ENCODE measurements at regions not wholly inside any gene's neighbourhood (a gene's known extent, or its start where the extent isn't known, plus 50 kb on each side); places are given as distances from the start of the nearest gene placed in this dataset.

DNA sequence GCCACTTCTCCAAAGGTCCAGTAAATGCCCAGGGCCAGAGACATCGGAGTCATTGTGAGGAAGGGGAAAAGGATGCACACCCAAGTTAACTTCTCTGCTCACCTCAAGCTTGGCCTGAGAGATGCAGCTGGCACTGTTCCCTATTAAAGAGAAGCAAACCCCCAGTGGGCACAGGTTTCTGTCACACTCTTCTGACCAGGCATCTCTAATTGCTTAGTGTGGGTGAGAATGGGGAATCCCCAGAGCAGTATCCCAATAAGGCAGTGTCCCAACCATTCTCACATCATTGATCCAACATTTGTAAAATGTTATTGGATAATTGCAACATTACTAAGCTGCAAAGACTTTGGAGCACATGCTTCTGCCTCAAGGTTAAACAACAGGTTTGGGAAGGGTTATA lies 232.3 kb downstream of the ADGRG6 start (continued):
- TF ChIP-seq CBFB (IDR thresholded peaks at IDR 0.05; ENCODE audit: low read depth) (no peak), RAD21 (IDR thresholded peaks at IDR 0.05; ENCODE audit: insufficient read depth, low read depth, low read length) (no peak), MTA2 (IDR thresholded peaks at IDR 0.05; ENCODE audit: low read depth) (no peak), RB1 (IDR thresholded peaks at IDR 0.05; ENCODE audit: borderline replicate concordance) (no peak), KLF5 (IDR thresholded peaks at IDR 0.05; ENCODE audit: partially characterized antibody) (no peak)
- TF ChIP-seq, protein P1, sequence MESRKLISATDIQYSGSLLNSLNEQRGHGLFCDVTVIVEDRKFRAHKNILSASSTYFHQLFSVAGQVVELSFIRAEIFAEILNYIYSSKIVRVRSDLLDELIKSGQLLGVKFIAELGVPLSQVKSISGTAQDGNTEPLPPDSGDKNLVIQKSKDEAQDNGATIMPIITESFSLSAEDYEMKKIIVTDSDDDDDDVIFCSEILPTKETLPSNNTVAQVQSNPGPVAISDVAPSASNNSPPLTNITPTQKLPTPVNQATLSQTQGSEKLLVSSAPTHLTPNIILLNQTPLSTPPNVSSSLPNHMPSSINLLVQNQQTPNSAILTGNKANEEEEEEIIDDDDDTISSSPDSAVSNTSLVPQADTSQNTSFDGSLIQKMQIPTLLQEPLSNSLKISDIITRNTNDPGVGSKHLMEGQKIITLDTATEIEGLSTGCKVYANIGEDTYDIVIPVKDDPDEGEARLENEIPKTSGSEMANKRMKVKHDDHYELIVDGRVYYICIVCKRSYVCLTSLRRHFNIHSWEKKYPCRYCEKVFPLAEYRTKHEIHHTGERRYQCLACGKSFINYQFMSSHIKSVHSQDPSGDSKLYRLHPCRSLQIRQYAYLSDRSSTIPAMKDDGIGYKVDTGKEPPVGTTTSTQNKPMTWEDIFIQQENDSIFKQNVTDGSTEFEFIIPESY (IDR thresholded peaks at IDR 0.05) = no peak

DNA sequence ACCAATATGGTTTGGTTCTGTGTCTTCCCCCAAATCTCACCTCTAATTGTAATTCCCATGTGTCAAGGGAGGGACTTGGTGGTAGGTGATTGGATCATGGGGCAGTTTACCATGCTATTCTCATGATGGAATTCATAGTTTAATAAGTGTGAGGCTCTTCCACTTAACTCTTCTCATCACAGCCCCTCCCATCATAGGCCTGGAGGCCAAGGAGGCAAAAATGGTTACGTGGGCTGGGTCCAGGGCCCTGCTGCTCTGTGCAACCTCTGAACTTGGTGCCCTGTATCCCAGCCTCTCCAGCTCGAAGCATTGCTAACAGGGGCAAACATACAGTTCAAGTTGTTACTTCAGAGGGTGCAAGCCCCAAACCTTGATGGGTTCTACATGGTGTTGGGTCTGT lies 232.7 kb downstream of the ADGRG6 start:
- no TSS peak for BruUV-seq (replicated peaks)
- no peaks in the 10 kb centered on the region for H3K4me1 ChIP-seq (ENCODE audit: control insufficient read depth, insufficient read depth, low read length)
- FAIRE-seq (no peak), DNase-seq (ENCODE audit: low read depth, low spot score) (no peak), ATAC-seq (no peak)
- ChIA-PET CTCF (interaction anchor here (0.7 kb wide), 1 partner anchor 386 kb away, joined by 3 read pairs; no protein-coding TSS in a partner anchor), SMC1A (ENCODE audit: uncharacterized antibody, unreplicated experiment) (no interaction called here), RAD21 (ENCODE audit: unreplicated experiment) (no interaction called here), POLR2A (no interaction called here)
- H3K9me3 ChIP-seq (replicated peaks; ENCODE audit: control insufficient read depth, insufficient read depth, low read length) = no peaks in the 10 kb centered on the region; the same call in 2 of the 3 replicates
- no peak overlapping the region for H3K4me2 ChIP-seq (ENCODE audit: control insufficient read depth, insufficient read depth)
- H2AFZ ChIP-seq (ENCODE audit: control insufficient read depth, low read depth, low read length) = no peak overlapping the region
- WGBS (ENCODE audit: insufficient coverage, insufficient replicate concordance, low lambda C conversion rate, missing lambda C conversion rate) = 0% methylated on average over 2 of the region's 2 CpGs
- in situ Hi-C loops (cut with MboI) (no loop called here), intact Hi-C loops (cut with micrococcal nuclease; ENCODE audit: unreplicated experiment) (no loop called here)
- H4K20me1 ChIP-seq (ENCODE audit: control insufficient read depth, insufficient read depth) = no peaks in the 10 kb centered on the region
- no peak overlapping the region for H3K9ac ChIP-seq (ENCODE audit: control insufficient read depth, insufficient read depth, low read length)
- no peaks in the 10 kb centered on the region for H3K79me2 ChIP-seq (ENCODE audit: control insufficient read depth, insufficient read depth, low read length)
- no peak overlapping the region for H3K4me3 ChIP-seq
- no peaks in the 10 kb centered on the region for H3K36me3 ChIP-seq (ENCODE audit: control insufficient read depth in 2 of 2, insufficient read depth in 2 of 2, low read length in 1 of 2)
- no peaks in the 10 kb centered on the region for H3K27me3 ChIP-seq (replicated peaks in 1 of 2; ENCODE audit: control insufficient read depth in 2 of 2, insufficient read depth in 2 of 2, low read length in 1 of 2)
- H3K27ac ChIP-seq (ENCODE audit: control insufficient read depth, insufficient read depth) = no peak overlapping the region
- TF ChIP-seq ESRRA (IDR thresholded peaks at IDR 0.05; ENCODE audit: low read length) (no peak), TCF3 (IDR thresholded peaks at IDR 0.05; ENCODE audit: borderline replicate concordance, insufficient read depth, low read depth, low read length) (no peak), CHD1 (IDR thresholded peaks at IDR 0.05; ENCODE audit: low read depth, low read length) (no peak), MEF2A (IDR thresholded peaks at IDR 0.05; ENCODE audit: insufficient read depth, low read depth, low read length) (no peak), SRF (IDR thresholded peaks at IDR 0.05; ENCODE audit: low read depth in 2 of 2, low read length in 2 of 2) (no peak), IRF4 (IDR thresholded peaks at IDR 0.05; ENCODE audit: low read depth, low read length) (no peak), ZNF384 (IDR thresholded peaks at IDR 0.05; ENCODE audit: borderline replicate concordance, low read depth, low read length) (no peak), ZBED1 (IDR thresholded peaks at IDR 0.05; ENCODE audit: borderline replicate concordance) (no peak), CREB1 (IDR thresholded peaks at IDR 0.05; ENCODE audit: low read depth) (no peak)
- TF ChIP-seq, protein P2, sequence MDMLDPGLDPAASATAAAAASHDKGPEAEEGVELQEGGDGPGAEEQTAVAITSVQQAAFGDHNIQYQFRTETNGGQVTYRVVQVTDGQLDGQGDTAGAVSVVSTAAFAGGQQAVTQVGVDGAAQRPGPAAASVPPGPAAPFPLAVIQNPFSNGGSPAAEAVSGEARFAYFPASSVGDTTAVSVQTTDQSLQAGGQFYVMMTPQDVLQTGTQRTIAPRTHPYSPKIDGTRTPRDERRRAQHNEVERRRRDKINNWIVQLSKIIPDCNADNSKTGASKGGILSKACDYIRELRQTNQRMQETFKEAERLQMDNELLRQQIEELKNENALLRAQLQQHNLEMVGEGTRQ (IDR thresholded peaks at IDR 0.05; ENCODE audit: borderline replicate concordance, low read depth, low read length) = no peak
- TF ChIP-seq, protein P3, sequence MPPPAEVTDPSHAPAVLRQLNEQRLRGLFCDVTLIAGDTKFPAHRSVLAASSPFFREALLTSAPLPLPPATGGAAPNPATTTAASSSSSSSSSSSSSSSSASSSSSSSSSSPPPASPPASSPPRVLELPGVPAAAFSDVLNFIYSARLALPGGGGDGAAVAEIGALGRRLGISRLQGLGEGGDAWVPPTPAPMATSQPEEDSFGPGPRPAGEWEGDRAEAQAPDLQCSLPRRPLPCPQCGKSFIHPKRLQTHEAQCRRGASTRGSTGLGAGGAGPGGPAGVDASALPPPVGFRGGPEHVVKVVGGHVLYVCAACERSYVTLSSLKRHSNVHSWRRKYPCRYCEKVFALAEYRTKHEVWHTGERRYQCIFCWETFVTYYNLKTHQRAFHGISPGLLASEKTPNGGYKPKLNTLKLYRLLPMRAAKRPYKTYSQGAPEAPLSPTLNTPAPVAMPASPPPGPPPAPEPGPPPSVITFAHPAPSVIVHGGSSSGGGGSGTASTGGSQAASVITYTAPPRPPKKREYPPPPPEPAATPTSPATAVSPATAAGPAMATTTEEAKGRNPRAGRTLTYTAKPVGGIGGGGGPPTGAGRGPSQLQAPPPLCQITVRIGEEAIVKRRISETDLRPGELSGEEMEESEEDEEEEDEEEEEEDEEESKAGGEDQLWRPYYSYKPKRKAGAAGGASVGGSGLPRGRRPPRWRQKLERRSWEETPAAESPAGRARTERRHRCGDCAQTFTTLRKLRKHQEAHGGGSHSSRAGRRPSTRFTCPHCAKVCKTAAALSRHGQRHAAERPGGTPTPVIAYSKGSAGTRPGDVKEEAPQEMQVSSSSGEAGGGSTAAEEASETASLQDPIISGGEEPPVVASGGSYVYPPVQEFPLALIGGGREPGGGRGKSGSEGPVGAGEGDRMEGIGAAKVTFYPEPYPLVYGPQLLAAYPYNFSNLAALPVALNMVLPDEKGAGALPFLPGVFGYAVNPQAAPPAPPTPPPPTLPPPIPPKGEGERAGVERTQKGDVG (CRISPR knock-in tag; IDR thresholded peaks at IDR 0.05) = no peak
- TF ChIP-seq, protein P4, sequence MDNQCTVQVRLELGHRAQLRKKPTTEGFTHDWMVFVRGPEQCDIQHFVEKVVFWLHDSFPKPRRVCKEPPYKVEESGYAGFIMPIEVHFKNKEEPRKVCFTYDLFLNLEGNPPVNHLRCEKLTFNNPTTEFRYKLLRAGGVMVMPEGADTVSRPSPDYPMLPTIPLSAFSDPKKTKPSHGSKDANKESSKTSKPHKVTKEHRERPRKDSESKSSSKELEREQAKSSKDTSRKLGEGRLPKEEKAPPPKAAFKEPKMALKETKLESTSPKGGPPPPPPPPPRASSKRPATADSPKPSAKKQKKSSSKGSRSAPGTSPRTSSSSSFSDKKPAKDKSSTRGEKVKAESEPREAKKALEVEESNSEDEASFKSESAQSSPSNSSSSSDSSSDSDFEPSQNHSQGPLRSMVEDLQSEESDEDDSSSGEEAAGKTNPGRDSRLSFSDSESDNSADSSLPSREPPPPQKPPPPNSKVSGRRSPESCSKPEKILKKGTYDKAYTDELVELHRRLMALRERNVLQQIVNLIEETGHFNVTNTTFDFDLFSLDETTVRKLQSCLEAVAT (IDR thresholded peaks at IDR 0.05) = no peak

All from GM12878 (cell line).